Fibroblast of pulmonary artery (primary cell): ENCODE measurements at regions not wholly inside any gene's neighbourhood (a gene's known extent, or its start where the extent isn't known, plus 50 kb on each side); places are given as distances from the start of the nearest gene placed in this dataset.

ENCODE experiments used
- DNase-seq: peaks from one replicate; pipeline ENCODE4 v3.0.0-alpha.2; 2010; ENCODE audit warnings: low read depth
- H3K4me3 ChIP-seq: replicated peaks from 2 replicates; pipeline ENCODE4 v1.5.1; 2011; ENCODE audit warnings: low read depth, mild to moderate bottlenecking, control low read depth, low read length, moderate library complexity
- CTCF ChIP-seq: IDR thresholded peaks from 2 replicates; pipeline ENCODE4 v1.5.1; 2011; ENCODE audit warnings: mild to moderate bottlenecking, control low read depth, low read length, inconsistent platforms; ENCODE audit errors: missing control alignments

DNA sequence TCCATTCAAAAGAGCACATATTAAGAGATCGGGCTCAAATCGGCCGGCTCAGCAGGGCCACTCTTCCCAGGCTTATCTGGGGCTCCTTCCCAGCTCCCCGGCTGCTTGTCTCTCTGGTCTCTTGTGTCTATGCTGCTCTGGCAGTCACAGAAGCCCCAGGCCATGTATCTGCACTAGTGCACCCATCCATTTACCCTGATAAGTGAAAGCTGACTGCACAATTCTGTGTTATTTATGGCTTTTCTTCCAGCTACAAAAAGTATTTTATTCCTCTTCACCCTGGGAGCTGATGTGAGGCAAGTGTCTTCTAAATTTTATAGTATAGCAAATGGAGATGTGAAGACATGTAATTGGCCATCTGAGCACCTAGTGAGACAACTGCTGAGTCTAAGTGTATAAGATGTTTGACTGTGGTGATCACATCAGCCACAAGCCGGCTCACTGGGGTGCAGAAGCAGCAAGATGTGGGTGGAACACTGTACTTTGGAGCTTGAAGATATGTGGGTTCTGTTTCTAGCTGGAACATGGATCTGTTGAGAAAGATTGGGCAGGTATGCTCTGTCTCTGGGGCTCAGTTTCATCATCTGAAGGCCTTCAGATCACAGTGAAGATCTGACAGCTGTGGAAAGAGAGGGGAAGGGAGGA is 78.1 kb upstream of the MPHOSPH6 start:
- TF ChIP-seq CTCF, result no peak
- H3K4me3 ChIP-seq, result no peak overlapping the region
- no peak for DNase-seq

- H3K4me3 ChIP-seq, result no peak overlapping the region
- no peak for DNase-seq
- TF ChIP-seq CTCF, result no peak
Observed at GRCh38 chr16:82242201-82242600, 72.2 kb upstream of the MPHOSPH6 start.

- no peak for DNase-seq
- H3K4me3 ChIP-seq, result no peak overlapping the region
- TF ChIP-seq CTCF, result no peak
Observed at GRCh38 chr16:82241469-82242052, 71.5 kb upstream of the MPHOSPH6 start.

DNA sequence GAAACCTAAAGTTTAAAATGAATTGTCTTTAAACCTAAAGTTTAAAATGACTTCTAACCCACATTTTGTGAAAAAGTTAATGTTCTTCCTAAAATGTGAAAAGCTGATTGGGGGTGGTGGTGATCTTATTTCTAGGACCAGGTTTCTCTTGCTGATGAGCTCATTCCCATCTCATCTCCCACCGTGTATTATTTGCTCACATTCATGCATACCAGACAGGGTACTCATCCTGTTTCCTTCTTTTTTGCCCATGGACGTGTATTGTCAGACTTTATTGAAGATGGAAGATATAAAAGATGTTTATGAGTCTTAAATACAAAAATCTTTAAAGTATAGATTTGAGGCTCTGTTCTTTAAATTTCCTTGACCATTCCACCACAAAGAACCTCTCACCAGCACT is 70.1 kb upstream of the MPHOSPH6 start:
- DNase-seq, result no peak
- TF ChIP-seq CTCF, result no peak
- no peak overlapping the region for H3K4me3 ChIP-seq

- TF ChIP-seq CTCF, result no peak
- no peak overlapping the region for H3K4me3 ChIP-seq
- DNase-seq, result no peak
Observed at GRCh38 chr16:82236875-82237274, 66.9 kb upstream of the MPHOSPH6 start.

DNA sequence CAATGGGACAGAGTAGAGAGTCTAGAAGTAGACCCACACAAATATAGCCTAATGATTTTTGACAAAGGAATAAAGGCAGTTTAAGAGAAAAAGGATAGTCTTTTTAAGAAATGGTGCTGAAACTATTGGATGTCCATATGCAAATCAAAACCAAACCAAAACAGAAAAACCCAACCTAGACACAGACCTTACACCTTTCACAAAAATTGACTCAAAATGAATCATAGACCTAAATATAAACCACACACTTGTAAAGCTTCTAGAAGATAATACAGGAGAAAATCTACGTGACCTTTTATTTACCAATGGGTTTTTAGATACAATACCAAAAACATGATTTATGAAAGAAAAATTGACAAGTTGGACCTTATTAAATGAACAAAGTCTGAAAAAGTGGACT is 66.4 kb upstream of the MPHOSPH6 start:
- DNase-seq, result no peak

More for the DNA sequence above, 66.4 kb upstream of the MPHOSPH6 start:
- H3K4me3 ChIP-seq, result no peak overlapping the region
- TF ChIP-seq CTCF, result no peak
